ENCODE measurements at regions not wholly inside any gene's neighbourhood (a gene's known extent, or its start where the extent isn't known, plus 50 kb on each side); places are given as distances from the start of the nearest gene placed in this dataset.

DNA sequence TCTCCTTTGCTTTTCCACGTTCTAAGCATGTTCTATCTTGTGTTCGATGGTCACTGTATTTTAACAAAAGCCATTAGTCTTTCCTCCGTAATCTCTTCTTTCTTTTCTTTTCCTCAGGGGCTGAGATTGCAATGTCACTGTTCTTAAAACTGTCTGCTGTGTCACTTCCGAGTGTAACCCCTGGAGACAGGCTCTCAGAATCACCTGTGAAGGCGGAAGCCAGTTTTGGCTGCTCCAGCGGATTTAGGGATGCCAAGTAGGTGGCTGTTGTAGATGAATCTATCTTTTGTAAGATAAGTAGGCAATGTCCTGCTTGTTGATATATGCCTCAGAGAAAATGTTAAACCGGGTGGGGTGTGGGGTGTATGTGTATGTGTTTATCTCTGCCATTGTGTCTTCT lies 94.7 kb upstream of the L3MBTL4 start:
- Histone ChIP-seq H3F3A (ENCODE audit: insufficient read depth, low read length) (no peaks in the 10 kb centered on the region), H3K27me3 (ENCODE audit: insufficient read depth, low read length) (0 out of 2 replicates have a peak, but pooled peaks cover 4% of the 10 kb centered on the region), H3K9me3 (ENCODE audit: low read length) (no peaks in the 10 kb centered on the region), H3K79me2 (ENCODE audit: insufficient read depth, low read length) (no peaks in the 10 kb centered on the region), H3K9me2 (ENCODE audit: low read depth, low read length) (no peaks in the 10 kb centered on the region), H4K20me1 (ENCODE audit: insufficient read depth, low read length) (no peaks in the 10 kb centered on the region), H3K4me2 (ENCODE audit: low read length) (no peak overlapping the region), H2AFZ (ENCODE audit: low read length) (no peak overlapping the region), H3K36me3 (ENCODE audit: insufficient read depth, low read length) (no peaks in the 10 kb centered on the region), H3K4me1 (ENCODE audit: insufficient read depth, low read length, severe bottlenecking) (no peaks in the 10 kb centered on the region), H3K27ac (ENCODE audit: low read depth, low read length, poor library complexity, severe bottlenecking) (no peak overlapping the region), H3K9ac (ENCODE audit: low read length) (no peak overlapping the region), H3K4me3 (ENCODE audit: low read depth, low read length, poor library complexity, severe bottlenecking) (no peak overlapping the region)
- TF ChIP-seq, protein P1, sequence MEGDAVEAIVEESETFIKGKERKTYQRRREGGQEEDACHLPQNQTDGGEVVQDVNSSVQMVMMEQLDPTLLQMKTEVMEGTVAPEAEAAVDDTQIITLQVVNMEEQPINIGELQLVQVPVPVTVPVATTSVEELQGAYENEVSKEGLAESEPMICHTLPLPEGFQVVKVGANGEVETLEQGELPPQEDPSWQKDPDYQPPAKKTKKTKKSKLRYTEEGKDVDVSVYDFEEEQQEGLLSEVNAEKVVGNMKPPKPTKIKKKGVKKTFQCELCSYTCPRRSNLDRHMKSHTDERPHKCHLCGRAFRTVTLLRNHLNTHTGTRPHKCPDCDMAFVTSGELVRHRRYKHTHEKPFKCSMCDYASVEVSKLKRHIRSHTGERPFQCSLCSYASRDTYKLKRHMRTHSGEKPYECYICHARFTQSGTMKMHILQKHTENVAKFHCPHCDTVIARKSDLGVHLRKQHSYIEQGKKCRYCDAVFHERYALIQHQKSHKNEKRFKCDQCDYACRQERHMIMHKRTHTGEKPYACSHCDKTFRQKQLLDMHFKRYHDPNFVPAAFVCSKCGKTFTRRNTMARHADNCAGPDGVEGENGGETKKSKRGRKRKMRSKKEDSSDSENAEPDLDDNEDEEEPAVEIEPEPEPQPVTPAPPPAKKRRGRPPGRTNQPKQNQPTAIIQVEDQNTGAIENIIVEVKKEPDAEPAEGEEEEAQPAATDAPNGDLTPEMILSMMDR (IDR thresholded peaks at IDR 0.05; ENCODE audit: low read length), result no peak
- no peak for TF ChIP-seq EZH2 (IDR thresholded peaks at IDR 0.05; ENCODE audit: borderline replicate concordance, low read length)

DNA sequence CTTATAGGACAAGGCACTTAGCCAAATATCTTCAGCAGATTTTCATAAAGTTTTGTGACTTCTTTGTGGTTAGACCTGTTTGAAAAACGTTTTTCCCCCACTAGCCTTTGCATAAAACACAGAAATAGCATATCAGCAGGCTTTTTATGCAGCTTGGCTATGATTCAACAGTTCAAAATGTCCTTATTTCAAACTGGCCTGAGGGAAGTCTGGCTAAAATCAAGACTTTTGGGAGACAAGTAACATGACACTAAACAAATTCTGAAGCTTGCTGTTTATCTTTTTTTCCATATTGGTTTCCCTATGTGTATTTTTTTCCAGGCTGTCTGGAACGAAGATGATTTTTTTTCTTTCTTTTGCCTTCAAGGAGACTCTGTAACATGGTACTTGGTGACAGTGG lies 95.1 kb upstream of the L3MBTL4 start:
- TF ChIP-seq, protein P1 (IDR thresholded peaks at IDR 0.05; ENCODE audit: low read length), result no peak
- no peak for TF ChIP-seq EZH2 (IDR thresholded peaks at IDR 0.05; ENCODE audit: borderline replicate concordance, low read length)
- Histone ChIP-seq H4K20me1 (ENCODE audit: insufficient read depth, low read length) (no peaks in the 10 kb centered on the region), H2AFZ (ENCODE audit: low read length) (no peak overlapping the region), H3K9me2 (ENCODE audit: low read depth, low read length) (no peaks in the 10 kb centered on the region), H3K9ac (ENCODE audit: low read length) (no peak overlapping the region), H3K4me2 (ENCODE audit: low read length) (no peak overlapping the region), H3K9me3 (ENCODE audit: low read length) (no peaks in the 10 kb centered on the region), H3K79me2 (ENCODE audit: insufficient read depth, low read length) (no peaks in the 10 kb centered on the region), H3K4me1 (ENCODE audit: insufficient read depth, low read length, severe bottlenecking) (no peaks in the 10 kb centered on the region), H3K27ac (ENCODE audit: low read depth, low read length, poor library complexity, severe bottlenecking) (no peak overlapping the region), H3K36me3 (ENCODE audit: insufficient read depth, low read length) (no peaks in the 10 kb centered on the region), H3K27me3 (ENCODE audit: insufficient read depth, low read length) (0 out of 2 replicates have a peak, but pooled peaks cover 4% of the 10 kb centered on the region), H3K4me3 (ENCODE audit: low read depth, low read length, poor library complexity, severe bottlenecking) (no peak overlapping the region), H3F3A (ENCODE audit: insufficient read depth, low read length) (no peaks in the 10 kb centered on the region)

DNA sequence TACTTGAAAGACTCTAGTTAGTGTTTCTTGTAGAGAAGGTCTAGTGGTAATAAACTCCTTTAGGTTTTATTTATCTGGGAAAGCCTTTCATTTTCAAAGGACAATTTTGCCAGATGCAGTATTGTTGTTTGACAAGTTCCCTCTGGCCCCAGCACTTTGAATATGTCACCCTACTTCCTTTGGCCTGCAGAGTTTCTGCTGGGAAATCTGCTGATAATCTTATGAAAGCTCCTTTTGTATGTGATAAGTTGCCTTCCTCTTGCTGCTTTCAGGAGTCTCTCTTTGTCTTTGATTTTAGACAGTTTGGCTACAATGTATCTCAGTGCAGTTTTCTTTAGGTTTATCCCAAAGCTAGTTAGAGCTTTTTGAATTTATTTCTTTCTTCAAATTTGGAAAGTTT lies 106.2 kb upstream of the L3MBTL4 start:
- H3K9me3 ChIP-seq (ENCODE audit: low read length), result no peaks in the 10 kb centered on the region
- no peaks in the 10 kb centered on the region for H3F3A ChIP-seq (ENCODE audit: insufficient read depth, low read length)
- no peaks in the 10 kb centered on the region for H3K4me1 ChIP-seq (ENCODE audit: insufficient read depth, low read length, severe bottlenecking)
- H3K36me3 ChIP-seq (ENCODE audit: insufficient read depth, low read length), result no peaks in the 10 kb centered on the region
- H3K9ac ChIP-seq (ENCODE audit: low read length), result no peak overlapping the region
- no peaks in the 10 kb centered on the region for H4K20me1 ChIP-seq (ENCODE audit: insufficient read depth, low read length)
- H3K4me3 ChIP-seq (ENCODE audit: low read depth, low read length, poor library complexity, severe bottlenecking), result no peak overlapping the region
- TF ChIP-seq EZH2 (IDR thresholded peaks at IDR 0.05; ENCODE audit: borderline replicate concordance, low read length), result no peak
- TF ChIP-seq, protein P1 (IDR thresholded peaks at IDR 0.05; ENCODE audit: low read length), result no peak
- no peak overlapping the region for H2AFZ ChIP-seq (ENCODE audit: low read length)
- no peaks in the 10 kb centered on the region for H3K79me2 ChIP-seq (ENCODE audit: insufficient read depth, low read length)
- H3K27ac ChIP-seq (ENCODE audit: low read depth, low read length, poor library complexity, severe bottlenecking), result no peak overlapping the region
- no peaks in the 10 kb centered on the region for H3K27me3 ChIP-seq (ENCODE audit: insufficient read depth, low read length)
- no peak overlapping the region for H3K4me2 ChIP-seq (ENCODE audit: low read length)
- H3K9me2 ChIP-seq (ENCODE audit: low read depth, low read length), result no peaks in the 10 kb centered on the region

All from OCI-LY1 (cell line).